GM23338 (cell line): ENCODE measurements at regions not wholly inside any gene's neighbourhood (a gene's known extent, or its start where the extent isn't known, plus 50 kb on each side); places are given as distances from the start of the nearest gene placed in this dataset.

Experiments
- ATAC-seq: fragments of 200-7000 bp; cut with Tn5 transposase; 3 replicates; pipeline ENCODE4 v1.9.1; 2020
- DNase-seq: peaks from one replicate; pipeline ENCODE4 v3.0.0-alpha.2; 2015; ENCODE audit warnings: low spot score
- H2AFZ ChIP-seq: fragments of 200-600 bp; sonication (generic); 2 replicates; pipeline ENCODE4 v1.8.0; 2016; ENCODE audit warnings: antibody characterized with exemption, mild to moderate bottlenecking, moderate library complexity
- H3F3A ChIP-seq: fragments of 200-600 bp; sonication (generic); replicated peaks from 2 replicates; pipeline ENCODE4 v1.8.0; 2017; ENCODE audit warnings: antibody characterized with exemption, mixed run types, low read depth
- H3K27ac ChIP-seq: fragments of 200-600 bp; sonication (generic); 2 replicates; pipeline ENCODE4 v1.6.1; 2016; ENCODE audit warnings: low read depth
- H3K27me3 ChIP-seq: fragments of 200-600 bp; sonication (generic); 2 replicates; pipeline ENCODE4 v1.8.0; 2016; ENCODE audit warnings: mild to moderate bottlenecking, mixed run types, moderate library complexity; ENCODE audit not compliant: insufficient read depth
- H3K36me3 ChIP-seq: fragments of 200-600 bp; sonication (generic); 2 replicates; pipeline ENCODE4 v1.8.0; 2016; ENCODE audit warnings: mild to moderate bottlenecking; ENCODE audit not compliant: insufficient read depth
- H3K4me1 ChIP-seq: fragments of 200-600 bp; sonication (generic); 2 replicates; pipeline ENCODE4 v1.8.0; 2016; ENCODE audit warnings: mild to moderate bottlenecking, moderate library complexity; ENCODE audit not compliant: insufficient read depth
- H3K4me2 ChIP-seq: fragments of 200-600 bp; sonication (generic); 2 replicates; pipeline ENCODE4 v1.7.1; 2017; ENCODE audit warnings: mixed run types
- H3K4me3 ChIP-seq: fragments of 200-600 bp; sonication (generic); 2 replicates; pipeline ENCODE4 v1.6.1; 2016; ENCODE audit warnings: mixed run types
- H3K79me2 ChIP-seq: fragments of 200-600 bp; sonication (generic); replicated peaks from 2 replicates; pipeline ENCODE4 v1.8.0; 2017; ENCODE audit warnings: mild to moderate bottlenecking; ENCODE audit not compliant: insufficient read depth
- H3K9me2 ChIP-seq: fragments of 200-600 bp; sonication (generic); 2 replicates; pipeline ENCODE4 v1.8.0; 2017; ENCODE audit not compliant: insufficient read depth
- H4K20me1 ChIP-seq: fragments of 200-600 bp; sonication (generic); replicated peaks from 2 replicates; pipeline ENCODE4 v1.8.0; 2017; ENCODE audit warnings: mild to moderate bottlenecking; ENCODE audit not compliant: insufficient read depth
- H3K27ac Mint-ChIP-seq: 2 replicates; pipeline ENCODE4 v1.8.0; 2020; ENCODE audit warnings: inconsistent platforms, mild to moderate bottlenecking, moderate library complexity, mixed read lengths
- H3K27me3 Mint-ChIP-seq: 3 replicates; pipeline ENCODE4 v1.8.0; 2022; ENCODE audit warnings: low read depth, mild to moderate bottlenecking, moderate library complexity, mixed read lengths, inconsistent platforms; ENCODE audit not compliant: insufficient read depth, poor library complexity
- H3K36me3 Mint-ChIP-seq: 3 replicates; pipeline ENCODE4 v1.8.0; 2021; ENCODE audit warnings: low read depth, mild to moderate bottlenecking, inconsistent platforms, moderate library complexity, mixed read lengths
- H3K4me1 Mint-ChIP-seq: 3 replicates; pipeline ENCODE4 v1.8.0; 2020; ENCODE audit warnings: mild to moderate bottlenecking, inconsistent platforms, mixed read lengths
- H3K4me3 Mint-ChIP-seq: 3 replicates; pipeline ENCODE4 v1.8.0; 2021; ENCODE audit warnings: moderate library complexity, mild to moderate bottlenecking, inconsistent platforms, mixed read lengths
- H3K9me3 Mint-ChIP-seq: 3 replicates; pipeline ENCODE4 v1.8.0; 2020; ENCODE audit warnings: moderate library complexity, mild to moderate bottlenecking, inconsistent platforms, mixed read lengths
- CREB1 ChIP-seq: fragments of 250-450 bp; sonication (Bioruptor Pico); IDR thresholded peaks from 2 replicates; pipeline ENCODE4 v1.5.0; 2020; ENCODE audit warnings: low read depth, mild to moderate bottlenecking, moderate library complexity
- CTCF ChIP-seq, 2 experiments: fragments of 200-600 bp in 1 of 2; sonication (generic) in 1 of 2; conservative IDR thresholded peaks; 2 replicates each; pipeline versions ENCODE4 v1.5.1 to v1.6.1; 2016 to 2017; ENCODE audit warnings: antibody characterized with exemption in 2 of 2, low read depth in 2 of 2, mild to moderate bottlenecking in 2 of 2, moderate library complexity in 1 of 2
- ETS1 ChIP-seq: IDR thresholded peaks from 2 replicates; pipeline ENCODE4 v1.6.1; 2016; ENCODE audit warnings: antibody characterized with exemption
- EZH2 ChIP-seq: fragments of 200-600 bp; sonication (generic); IDR thresholded peaks from one replicate; pipeline ENCODE4 v1.8.0; 2017; ENCODE audit warnings: antibody characterized with exemption, mild to moderate bottlenecking, low read depth; ENCODE audit not compliant: unreplicated experiment
- EZH2phosphoT487 ChIP-seq: fragments of 200-600 bp; sonication (generic); IDR thresholded peaks from one replicate; pipeline ENCODE4 v1.8.1; 2018; ENCODE audit warnings: antibody characterized with exemption; ENCODE audit not compliant: unreplicated experiment
- JUNB ChIP-seq: IDR thresholded peaks from one replicate; pipeline ENCODE4 v1.6.1; 2016; ENCODE audit warnings: antibody characterized with exemption; ENCODE audit not compliant: unreplicated experiment
- NANOG ChIP-seq: IDR thresholded peaks from 2 replicates; pipeline ENCODE4 v1.6.1; 2016; ENCODE audit warnings: antibody characterized with exemption, borderline replicate concordance
- POLR2AphosphoS5 ChIP-seq: IDR thresholded peaks from 2 replicates; pipeline ENCODE4 v1.6.1; 2016; ENCODE audit warnings: antibody characterized with exemption, low read depth
- REST ChIP-seq: IDR thresholded peaks from one replicate; pipeline ENCODE4 v1.6.1; 2018; ENCODE audit warnings: antibody characterized with exemption; ENCODE audit not compliant: unreplicated experiment
- STAT1 ChIP-seq: IDR thresholded peaks from one replicate; pipeline ENCODE4 v1.6.1; 2016; ENCODE audit warnings: antibody characterized with exemption; ENCODE audit not compliant: unreplicated experiment
- ZNF114 ChIP-seq: fragments of 250-450 bp; sonication (Bioruptor Pico); IDR thresholded peaks from 2 replicates; pipeline ENCODE4 v1.5.0; 2020; ENCODE audit warnings: mild to moderate bottlenecking, moderate library complexity
- ZNF331 ChIP-seq: fragments of 250-450 bp; sonication (Bioruptor Pico); IDR thresholded peaks from 2 replicates; pipeline ENCODE4 v1.5.0; 2020; ENCODE audit warnings: low read depth, mild to moderate bottlenecking, moderate library complexity
- ZNF462 ChIP-seq: fragments of 250-450 bp; sonication (Bioruptor Pico); IDR thresholded peaks from 2 replicates; pipeline ENCODE4 v1.5.0; 2020; ENCODE audit warnings: mild to moderate bottlenecking, moderate library complexity

- DNase-seq (no peak), ATAC-seq (no peak)
- Mint-ChIP-seq H3K9me3 (no peaks in the 10 kb centered on the region), H3K4me3 (no peak overlapping the region), H3K36me3 (no peaks in the 10 kb centered on the region), H3K4me1 (peaks cover 27% of the 10 kb centered on the region), H3K27me3 (peaks cover 11% of the 10 kb centered on the region), H3K27ac (no peak overlapping the region)
- no peak overlapping the region for H3K27ac ChIP-seq
- TF ChIP-seq REST (no peak), ZNF114 (CRISPR knock-in tag) (no peak), EZH2phosphoT487 (no peak), POLR2AphosphoS5 (no peak), ZNF331 (CRISPR knock-in tag) (no peak), CREB1 (no peak), STAT1 (no peak), ETS1 (no peak), ZNF462 (CRISPR knock-in tag) (no peak), CTCF (conservative IDR thresholded peaks at IDR 0.05; ENCODE audit: low read depth in 2 of 2) (no peak), EZH2 (no peak), JUNB (no peak), NANOG (no peak)
- no peak overlapping the region for H3K4me3 ChIP-seq
- H2AFZ ChIP-seq = no peak overlapping the region
- no peaks in the 10 kb centered on the region for H3K36me3 ChIP-seq
- H3F3A ChIP-seq = no peaks in the 10 kb centered on the region
- no peak overlapping the region for H3K4me2 ChIP-seq
- H3K79me2 ChIP-seq = no peaks in the 10 kb centered on the region
- H3K4me1 ChIP-seq = peaks cover 14% of the 10 kb centered on the region
- no peaks in the 10 kb centered on the region for H3K9me2 ChIP-seq
- no peaks in the 10 kb centered on the region for H4K20me1 ChIP-seq
- H3K27me3 ChIP-seq = no peaks in the 10 kb centered on the region
Observed at GRCh38 chr13:76519685-76520084, 366.5 kb downstream of the KCTD12 start.
